ENCODE measurements at regions not wholly inside any gene's neighbourhood (a gene's known extent, or its start where the extent isn't known, plus 50 kb on each side); places are given as distances from the start of the nearest gene placed in this dataset.

DNA sequence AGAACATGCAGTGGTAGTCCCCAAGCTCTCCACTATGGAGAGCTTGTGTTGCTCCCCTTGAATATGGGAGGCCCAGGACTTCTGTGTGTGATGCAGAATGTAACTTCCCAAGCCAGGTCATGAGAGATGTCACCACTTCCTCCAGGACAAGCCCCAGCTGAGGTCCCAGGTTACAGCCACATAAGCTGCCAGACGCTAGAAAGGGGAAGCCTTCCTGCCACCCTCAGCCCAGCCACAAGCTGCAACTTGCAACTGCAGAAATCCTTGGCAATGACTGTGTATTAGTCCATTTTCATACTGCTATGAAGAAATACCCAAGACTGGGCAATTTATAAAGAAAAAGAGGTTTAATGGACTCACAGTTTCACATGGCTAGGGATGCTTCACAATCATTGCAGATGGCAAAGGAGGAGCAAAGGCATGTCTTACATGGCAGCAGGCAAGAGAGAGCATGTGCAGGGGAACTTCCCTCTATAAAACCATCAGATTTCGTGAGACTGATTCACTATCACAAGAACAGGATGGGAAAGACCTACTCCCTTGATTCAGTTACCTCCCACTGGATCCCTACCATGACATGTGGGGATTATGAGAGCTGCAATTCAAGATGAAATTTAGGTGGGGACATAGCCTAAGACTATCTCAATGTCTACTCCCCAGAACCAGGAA is 91.5 kb upstream of the DHX15 start:
- TF ChIP-seq, protein P1, sequence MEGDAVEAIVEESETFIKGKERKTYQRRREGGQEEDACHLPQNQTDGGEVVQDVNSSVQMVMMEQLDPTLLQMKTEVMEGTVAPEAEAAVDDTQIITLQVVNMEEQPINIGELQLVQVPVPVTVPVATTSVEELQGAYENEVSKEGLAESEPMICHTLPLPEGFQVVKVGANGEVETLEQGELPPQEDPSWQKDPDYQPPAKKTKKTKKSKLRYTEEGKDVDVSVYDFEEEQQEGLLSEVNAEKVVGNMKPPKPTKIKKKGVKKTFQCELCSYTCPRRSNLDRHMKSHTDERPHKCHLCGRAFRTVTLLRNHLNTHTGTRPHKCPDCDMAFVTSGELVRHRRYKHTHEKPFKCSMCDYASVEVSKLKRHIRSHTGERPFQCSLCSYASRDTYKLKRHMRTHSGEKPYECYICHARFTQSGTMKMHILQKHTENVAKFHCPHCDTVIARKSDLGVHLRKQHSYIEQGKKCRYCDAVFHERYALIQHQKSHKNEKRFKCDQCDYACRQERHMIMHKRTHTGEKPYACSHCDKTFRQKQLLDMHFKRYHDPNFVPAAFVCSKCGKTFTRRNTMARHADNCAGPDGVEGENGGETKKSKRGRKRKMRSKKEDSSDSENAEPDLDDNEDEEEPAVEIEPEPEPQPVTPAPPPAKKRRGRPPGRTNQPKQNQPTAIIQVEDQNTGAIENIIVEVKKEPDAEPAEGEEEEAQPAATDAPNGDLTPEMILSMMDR (conservative IDR thresholded peaks at IDR 0.05) = no peak
- TF ChIP-seq EZH2 (IDR thresholded peaks at IDR 0.05; ENCODE audit: low read depth) = no peak
- no TSS peak for BruUV-seq (replicated peaks)
- CTCF ChIA-PET = no interaction called here
- Histone ChIP-seq H3F3A (ENCODE audit: insufficient read depth, low read depth) (no peaks in the 10 kb centered on the region), H3K4me2 (no peak overlapping the region), H3K27me3 (ENCODE audit: insufficient read depth, low read depth) (no peaks in the 10 kb centered on the region), H3K27ac (no peak overlapping the region), H2AFZ (no peak overlapping the region), H3K4me1 (replicated peaks; ENCODE audit: insufficient read depth) (no peaks in the 10 kb centered on the region), H3K9me3 (ENCODE audit: insufficient read depth, low read depth) (no peaks in the 10 kb centered on the region), H3K9me2 (ENCODE audit: insufficient read depth) (no peaks in the 10 kb centered on the region), H3K79me2 (ENCODE audit: low read depth) (no peaks in the 10 kb centered on the region), H4K20me1 (ENCODE audit: insufficient read depth) (no peaks in the 10 kb centered on the region), H3K36me3 (ENCODE audit: low read depth) (no peaks in the 10 kb centered on the region), H3K4me3 (no peak overlapping the region)
- intact Hi-C loops (cut with micrococcal nuclease; ENCODE audit: unreplicated experiment) = no loop called here
- POLR2A ChIA-PET (ENCODE audit: unreplicated experiment) = interaction anchor here (0.5 kb wide), 2 partner anchors 9 to 207 kb away, joined by 3 read pairs; no protein-coding TSS in a partner anchor
- DNase-seq = no peak

DNA sequence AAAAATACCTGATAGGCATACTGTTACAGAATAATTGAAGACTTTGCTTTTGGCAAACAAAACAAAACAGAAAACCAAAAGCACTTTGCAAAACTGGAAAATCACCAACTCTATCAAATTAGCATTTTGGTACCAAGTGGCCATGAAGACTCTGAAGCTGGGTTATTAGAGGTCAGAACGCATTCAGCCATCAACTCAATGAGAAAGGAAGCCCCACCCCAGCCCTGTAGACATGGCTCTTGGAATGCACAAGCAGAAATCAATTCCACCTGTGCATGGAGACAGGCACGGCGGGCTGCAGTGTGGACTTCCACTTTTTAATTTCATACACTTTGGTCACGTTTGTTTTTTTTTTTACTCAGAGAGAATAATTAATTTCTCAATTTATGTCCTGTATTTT is 93.6 kb upstream of the DHX15 start:
- no peaks in the 10 kb centered on the region for H3F3A ChIP-seq (ENCODE audit: insufficient read depth, low read depth)
- no peaks in the 10 kb centered on the region for H3K4me1 ChIP-seq (replicated peaks; ENCODE audit: insufficient read depth)
- no peaks in the 10 kb centered on the region for H3K9me2 ChIP-seq (ENCODE audit: insufficient read depth)
- no peak overlapping the region for H3K4me2 ChIP-seq
- H3K4me3 ChIP-seq = no peak overlapping the region
- H3K79me2 ChIP-seq (ENCODE audit: low read depth) = no peaks in the 10 kb centered on the region
- no TSS peak for BruUV-seq (replicated peaks)
- no peak overlapping the region for H3K27ac ChIP-seq
- no peak overlapping the region for H2AFZ ChIP-seq
- TF ChIP-seq EZH2 (IDR thresholded peaks at IDR 0.05; ENCODE audit: low read depth) = no peak
- TF ChIP-seq, protein P1 (conservative IDR thresholded peaks at IDR 0.05) = no peak
- intact Hi-C loops (cut with micrococcal nuclease; ENCODE audit: unreplicated experiment) = no loop called here
- H3K36me3 ChIP-seq (ENCODE audit: low read depth) = no peaks in the 10 kb centered on the region
- H3K9me3 ChIP-seq (ENCODE audit: insufficient read depth, low read depth) = no peaks in the 10 kb centered on the region
- DNase-seq = no peak
- ChIA-PET POLR2A (ENCODE audit: unreplicated experiment) (no interaction called here), CTCF (no interaction called here)
- no peaks in the 10 kb centered on the region for H3K27me3 ChIP-seq (ENCODE audit: insufficient read depth, low read depth)
- no peaks in the 10 kb centered on the region for H4K20me1 ChIP-seq (ENCODE audit: insufficient read depth)

DNA sequence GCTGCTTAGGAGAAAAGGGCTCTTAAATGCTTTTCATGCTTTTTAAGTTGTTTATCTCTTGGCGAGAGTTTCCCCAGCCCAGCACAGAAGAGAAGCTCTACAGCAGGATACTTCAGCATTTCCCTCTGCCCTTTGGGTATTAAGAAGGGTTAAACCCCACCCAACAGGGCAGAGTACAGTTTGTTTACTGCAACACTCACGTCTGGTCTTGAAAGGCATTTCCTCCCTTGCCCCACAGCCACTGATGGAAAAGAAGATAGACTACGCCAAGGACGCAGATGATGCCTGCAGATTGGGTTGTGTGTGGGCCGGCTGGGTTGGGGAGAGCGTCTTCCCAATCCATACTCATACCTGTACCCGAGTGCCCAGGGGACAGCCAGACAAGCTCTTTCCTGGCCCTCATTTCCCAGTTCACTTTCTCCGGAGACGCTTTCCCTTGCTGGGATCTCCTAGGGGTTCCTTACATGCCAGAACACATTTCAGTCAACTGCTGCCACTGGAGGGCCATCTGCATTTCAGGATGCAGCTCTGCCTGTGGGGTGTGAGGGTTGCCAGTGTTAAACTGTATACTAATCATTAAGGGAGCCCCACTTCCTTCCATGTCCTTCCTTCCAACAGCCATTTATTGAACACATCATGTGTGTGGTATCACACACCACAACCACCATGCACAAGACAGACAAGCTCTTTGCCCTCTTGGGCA is 96.5 kb upstream of the DHX15 start:
- Histone ChIP-seq H3K27ac (no peak overlapping the region), H3K9me2 (ENCODE audit: insufficient read depth) (no peaks in the 10 kb centered on the region), H3K27me3 (ENCODE audit: insufficient read depth, low read depth) (no peaks in the 10 kb centered on the region), H4K20me1 (ENCODE audit: insufficient read depth) (no peaks in the 10 kb centered on the region), H3K36me3 (ENCODE audit: low read depth) (no peaks in the 10 kb centered on the region), H3K79me2 (ENCODE audit: low read depth) (no peaks in the 10 kb centered on the region), H3K9me3 (ENCODE audit: insufficient read depth, low read depth) (no peaks in the 10 kb centered on the region), H2AFZ (no peak overlapping the region), H3K4me1 (replicated peaks; ENCODE audit: insufficient read depth) (no peaks in the 10 kb centered on the region; the same call in 1 of the 2 replicates), H3K4me2 (no peak overlapping the region), H3K4me3 (no peak overlapping the region), H3F3A (ENCODE audit: insufficient read depth, low read depth) (no peaks in the 10 kb centered on the region)
- CTCF ChIA-PET = interaction anchor here (0.5 kb wide), 1 partner anchor 85 kb away, joined by 14 read pairs; no protein-coding TSS in a partner anchor
- POLR2A ChIA-PET (ENCODE audit: unreplicated experiment) = no interaction called here
- intact Hi-C loops (cut with micrococcal nuclease; ENCODE audit: unreplicated experiment) = loop anchor here (10.0 kb wide), 1 partner anchor 196 kb away; no protein-coding TSS in a partner anchor
- BruUV-seq (replicated peaks) = no TSS peak
- DNase-seq = no peak
- TF ChIP-seq, protein P1 (conservative IDR thresholded peaks at IDR 0.05) = no peak
- TF ChIP-seq EZH2 (IDR thresholded peaks at IDR 0.05; ENCODE audit: low read depth) = no peak
